ENCODE measurements at regions not wholly inside any gene's neighbourhood (a gene's known extent, or its start where the extent isn't known, plus 50 kb on each side); places are given as distances from the start of the nearest gene placed in this dataset.

DNA sequence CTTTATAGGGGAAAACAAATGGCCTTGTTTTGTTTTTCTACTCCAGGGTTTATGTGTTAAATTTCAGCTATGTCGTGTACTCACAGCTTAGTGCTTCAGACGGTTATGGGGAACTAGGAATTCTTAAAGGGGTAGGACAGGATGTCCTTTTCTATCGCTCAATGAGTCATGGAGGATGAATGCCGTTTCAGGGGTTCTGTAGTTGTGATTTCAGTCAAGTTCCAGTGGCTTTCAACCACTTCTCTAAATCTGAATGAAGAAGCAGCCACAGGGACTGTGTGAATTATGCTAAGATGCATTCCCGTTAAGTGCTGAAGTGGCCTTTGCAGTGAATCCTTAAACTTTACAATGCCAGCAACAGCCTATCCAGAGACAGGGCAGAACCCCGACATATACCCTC is 1231.7 kb upstream of the ZEB2 start:
- no peaks in the 10 kb centered on the region for H3K36me3 Mint-ChIP-seq
- H3K4me1 Mint-ChIP-seq = peaks cover 51% of the 10 kb centered on the region
- TF ChIP-seq, protein P1, sequence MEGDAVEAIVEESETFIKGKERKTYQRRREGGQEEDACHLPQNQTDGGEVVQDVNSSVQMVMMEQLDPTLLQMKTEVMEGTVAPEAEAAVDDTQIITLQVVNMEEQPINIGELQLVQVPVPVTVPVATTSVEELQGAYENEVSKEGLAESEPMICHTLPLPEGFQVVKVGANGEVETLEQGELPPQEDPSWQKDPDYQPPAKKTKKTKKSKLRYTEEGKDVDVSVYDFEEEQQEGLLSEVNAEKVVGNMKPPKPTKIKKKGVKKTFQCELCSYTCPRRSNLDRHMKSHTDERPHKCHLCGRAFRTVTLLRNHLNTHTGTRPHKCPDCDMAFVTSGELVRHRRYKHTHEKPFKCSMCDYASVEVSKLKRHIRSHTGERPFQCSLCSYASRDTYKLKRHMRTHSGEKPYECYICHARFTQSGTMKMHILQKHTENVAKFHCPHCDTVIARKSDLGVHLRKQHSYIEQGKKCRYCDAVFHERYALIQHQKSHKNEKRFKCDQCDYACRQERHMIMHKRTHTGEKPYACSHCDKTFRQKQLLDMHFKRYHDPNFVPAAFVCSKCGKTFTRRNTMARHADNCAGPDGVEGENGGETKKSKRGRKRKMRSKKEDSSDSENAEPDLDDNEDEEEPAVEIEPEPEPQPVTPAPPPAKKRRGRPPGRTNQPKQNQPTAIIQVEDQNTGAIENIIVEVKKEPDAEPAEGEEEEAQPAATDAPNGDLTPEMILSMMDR (IDR thresholded peaks at IDR 0.05; ENCODE audit: unreplicated experiment) = no peak
- no peaks in the 10 kb centered on the region for H3K27me3 Mint-ChIP-seq (ENCODE audit: low read depth)
- no peaks in the 10 kb centered on the region for H3K9me3 Mint-ChIP-seq
- no peak for DNase-seq (ENCODE audit: low spot score in 2 of 2, unreplicated experiment in 2 of 2)
- no peak overlapping the region for H3K4me3 Mint-ChIP-seq
- peak overlapping the region; percentile 48 for H3K27ac Mint-ChIP-seq

DNA sequence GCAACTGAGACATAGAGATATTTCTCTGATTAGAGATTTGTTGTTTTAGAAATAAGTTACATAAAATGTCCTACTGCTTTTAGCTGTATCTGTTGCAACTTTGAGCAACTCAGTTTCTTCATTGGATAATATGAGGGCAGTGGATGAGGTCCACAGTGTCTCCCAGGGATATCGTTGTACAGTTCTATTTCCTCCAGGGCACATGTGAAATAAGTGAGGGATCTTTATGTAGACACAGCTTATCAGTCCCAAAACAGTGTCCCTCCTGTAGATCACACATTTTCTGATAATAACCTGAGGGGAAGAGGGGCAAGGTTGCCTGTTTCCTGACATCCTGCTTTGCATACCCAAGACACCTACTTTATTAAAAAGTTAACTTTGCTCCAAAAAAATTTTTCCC is 1231.2 kb upstream of the ZEB2 start:
- no peak for DNase-seq (ENCODE audit: low spot score in 2 of 2, unreplicated experiment in 2 of 2)
- Mint-ChIP-seq H3K36me3 (no peaks in the 10 kb centered on the region), H3K27me3 (ENCODE audit: low read depth) (no peaks in the 10 kb centered on the region), H3K27ac (no peak overlapping the region), H3K9me3 (no peaks in the 10 kb centered on the region), H3K4me3 (no peak overlapping the region), H3K4me1 (peaks cover 51% of the 10 kb centered on the region)
- TF ChIP-seq, protein P1 (IDR thresholded peaks at IDR 0.05; ENCODE audit: unreplicated experiment) = no peak

DNA sequence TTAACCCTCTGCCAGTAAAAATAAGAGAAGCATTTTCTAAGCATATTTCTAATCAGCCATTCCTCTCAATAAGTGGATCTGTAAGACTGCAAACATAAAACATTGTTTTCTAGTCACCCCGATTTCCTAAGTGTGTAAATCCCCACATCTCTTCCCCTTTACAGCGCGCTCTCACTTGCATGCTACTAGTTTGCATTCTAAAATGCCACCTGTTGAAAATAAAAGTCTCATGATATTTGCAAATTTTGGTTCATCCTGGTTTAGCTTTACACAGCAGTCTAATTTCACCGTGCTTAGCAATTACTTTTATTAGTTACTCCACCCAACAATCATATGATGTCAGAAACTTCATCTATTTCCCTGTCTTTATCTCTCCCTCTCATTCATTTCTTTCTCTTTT is 1230.7 kb upstream of the ZEB2 start:
- DNase-seq (ENCODE audit: low spot score in 2 of 2, unreplicated experiment in 2 of 2) = no peak
- Mint-ChIP-seq H3K27ac (peak overlapping the region; percentile 44), H3K27me3 (ENCODE audit: low read depth) (no peaks in the 10 kb centered on the region), H3K4me3 (no peak overlapping the region), H3K9me3 (no peaks in the 10 kb centered on the region), H3K36me3 (no peaks in the 10 kb centered on the region), H3K4me1 (peaks cover 51% of the 10 kb centered on the region)
- TF ChIP-seq, protein P1 (IDR thresholded peaks at IDR 0.05; ENCODE audit: unreplicated experiment) = no peak

DNA sequence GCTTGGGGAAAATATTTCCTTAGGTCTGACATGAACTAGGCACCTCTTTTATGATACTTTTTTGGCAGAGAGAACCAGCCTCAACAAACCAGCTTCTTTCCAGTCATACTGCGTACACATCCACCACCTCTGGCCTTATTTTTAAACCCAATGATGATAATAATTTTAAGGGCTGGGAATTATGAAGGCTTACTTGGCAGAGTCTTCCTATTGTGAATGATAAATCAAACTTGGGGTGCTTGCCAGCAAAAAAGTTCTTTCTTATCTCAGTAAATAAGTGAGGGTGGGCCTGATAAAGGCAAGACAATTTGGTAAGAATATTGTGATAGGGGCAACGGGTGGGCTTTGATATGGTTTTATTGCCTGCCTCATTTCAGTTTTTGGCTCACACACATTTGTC is 1230.2 kb upstream of the ZEB2 start:
- no peaks in the 10 kb centered on the region for H3K27me3 Mint-ChIP-seq (ENCODE audit: low read depth)
- no peaks in the 10 kb centered on the region for H3K36me3 Mint-ChIP-seq
- TF ChIP-seq, protein P1 (IDR thresholded peaks at IDR 0.05; ENCODE audit: unreplicated experiment) = no peak
- no peak overlapping the region for H3K4me3 Mint-ChIP-seq
- no peak for DNase-seq (ENCODE audit: low spot score in 2 of 2, unreplicated experiment in 2 of 2)
- peaks cover 51% of the 10 kb centered on the region for H3K4me1 Mint-ChIP-seq
- no peak overlapping the region for H3K27ac Mint-ChIP-seq
- no peaks in the 10 kb centered on the region for H3K9me3 Mint-ChIP-seq

DNA sequence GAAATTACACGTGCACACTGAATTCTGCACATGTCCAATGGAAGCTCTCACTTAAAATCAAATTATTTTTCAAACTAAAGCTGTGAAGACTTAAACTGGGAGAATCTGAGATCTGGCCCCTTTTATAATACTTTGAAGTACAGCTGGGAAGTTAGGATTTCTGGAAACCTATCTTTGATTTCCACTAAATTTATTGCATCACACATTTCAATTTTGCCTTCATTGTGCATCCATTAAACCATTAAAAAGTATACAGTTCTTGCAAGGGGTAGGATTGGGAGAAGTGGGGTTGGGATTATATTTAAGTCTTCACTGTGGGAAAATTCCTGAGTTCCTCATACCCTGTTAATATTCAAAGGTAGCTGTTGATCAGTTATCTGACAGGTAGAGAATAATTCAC is 1229.6 kb upstream of the ZEB2 start:
- Mint-ChIP-seq H3K36me3 (no peaks in the 10 kb centered on the region), H3K4me1 (peaks cover 50% of the 10 kb centered on the region), H3K27me3 (ENCODE audit: low read depth) (no peaks in the 10 kb centered on the region), H3K27ac (no peak overlapping the region), H3K4me3 (no peak overlapping the region), H3K9me3 (peaks cover 1% of the 10 kb centered on the region)
- TF ChIP-seq, protein P1 (IDR thresholded peaks at IDR 0.05; ENCODE audit: unreplicated experiment) = no peak
- DNase-seq (ENCODE audit: low spot score in 2 of 2, unreplicated experiment in 2 of 2) = no peak

DNA sequence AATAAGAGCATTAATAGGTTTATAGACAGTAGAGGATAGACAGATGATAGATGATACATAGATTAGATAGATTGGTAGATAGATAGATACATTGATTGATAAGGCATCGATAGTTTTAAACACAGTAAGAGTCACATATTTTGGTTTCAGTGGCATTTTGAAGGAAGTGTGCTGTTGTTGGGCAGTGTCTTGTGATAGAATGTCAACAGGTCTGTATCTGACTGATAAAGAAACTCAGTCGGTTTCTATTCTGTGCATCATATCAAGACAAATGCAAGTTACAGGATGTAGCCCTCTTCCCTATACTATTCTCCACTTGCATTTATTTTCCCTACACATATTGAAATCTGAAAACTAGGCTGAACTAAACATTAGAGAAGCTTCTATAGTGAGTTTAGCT is 1229.0 kb upstream of the ZEB2 start:
- no peak for DNase-seq (ENCODE audit: low spot score in 2 of 2, unreplicated experiment in 2 of 2)
- Mint-ChIP-seq H3K27ac (no peak overlapping the region), H3K27me3 (ENCODE audit: low read depth) (no peaks in the 10 kb centered on the region), H3K36me3 (no peaks in the 10 kb centered on the region), H3K4me3 (no peak overlapping the region), H3K4me1 (peaks cover 48% of the 10 kb centered on the region), H3K9me3 (peaks cover 4% of the 10 kb centered on the region)
- TF ChIP-seq, protein P1 (IDR thresholded peaks at IDR 0.05; ENCODE audit: unreplicated experiment) = no peak

Measured in mesothelial cell of epicardium (in vitro differentiated cells).